ENCODE measurements at regions not wholly inside any gene's neighbourhood (a gene's known extent, or its start where the extent isn't known, plus 50 kb on each side); places are given as distances from the start of the nearest gene placed in this dataset.
"Not testable (repeated sequence)": the region's sequence is repeated elsewhere in the genome, so short reads cannot be mapped to it uniquely, and the experiment has no call there.

DNA sequence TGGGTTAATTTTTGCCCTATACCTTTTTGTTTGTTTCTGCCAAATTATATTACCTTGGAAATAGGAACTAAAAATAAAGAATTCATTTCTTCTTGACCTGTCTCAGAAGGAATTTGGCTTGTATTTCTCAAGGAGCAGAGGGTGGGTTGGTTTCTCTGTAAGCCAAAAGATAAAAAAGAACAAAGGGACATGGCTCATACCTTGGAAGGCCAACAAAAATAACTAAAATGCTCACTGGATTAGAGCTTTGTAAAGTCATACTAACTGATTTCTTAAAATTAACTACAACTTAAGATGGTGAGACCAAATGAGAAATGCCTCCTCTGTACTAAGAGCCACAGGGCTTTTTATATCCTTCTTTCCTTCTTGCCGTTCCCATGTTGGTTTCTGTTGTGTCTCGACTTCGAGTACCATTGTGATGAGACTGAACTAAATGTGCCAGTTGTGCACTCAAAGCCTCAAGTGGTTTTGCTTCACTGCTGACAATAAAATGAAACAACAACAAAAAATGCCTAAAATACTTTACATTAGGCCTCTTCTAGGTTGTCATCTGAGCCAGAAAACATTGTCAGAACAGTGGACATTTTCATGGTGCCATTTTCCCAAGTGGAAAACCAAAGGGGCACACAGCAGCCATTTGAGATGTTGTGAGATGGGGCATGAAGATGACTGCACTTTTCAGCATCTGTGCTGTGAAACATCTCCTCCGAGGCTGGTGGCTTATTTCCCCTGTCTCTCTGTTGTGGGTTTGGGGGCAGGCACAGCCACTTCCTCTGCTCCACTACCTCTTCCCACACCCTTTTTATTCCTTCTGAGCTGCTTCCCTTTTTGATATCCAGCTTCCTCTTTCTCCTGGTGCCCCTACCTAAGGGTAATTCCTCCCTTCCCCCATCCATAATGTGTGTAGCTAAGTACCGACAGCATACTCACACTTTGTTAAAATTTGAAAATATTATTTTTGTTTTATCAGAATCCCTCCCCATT is 51.8 kb upstream of the AGR3 start:
- no peaks in the 10 kb centered on the region for H3K9me3 ChIP-seq (ENCODE audit: control insufficient read depth, low read length, poor library complexity, severe bottlenecking)
- Mint-ChIP-seq H3K27ac (peak overlapping the region; percentile 76), H3K36me3 (ENCODE audit: low read depth) (peaks cover 2% of the 10 kb centered on the region), H3K4me1 (peaks cover 42% of the 10 kb centered on the region), H3K27me3 (no peaks in the 10 kb centered on the region), H3K4me3 (peak overlapping the region; percentile 77)
- DNase-seq: no peak
- ATAC-seq: peak; percentile 50

DNA sequence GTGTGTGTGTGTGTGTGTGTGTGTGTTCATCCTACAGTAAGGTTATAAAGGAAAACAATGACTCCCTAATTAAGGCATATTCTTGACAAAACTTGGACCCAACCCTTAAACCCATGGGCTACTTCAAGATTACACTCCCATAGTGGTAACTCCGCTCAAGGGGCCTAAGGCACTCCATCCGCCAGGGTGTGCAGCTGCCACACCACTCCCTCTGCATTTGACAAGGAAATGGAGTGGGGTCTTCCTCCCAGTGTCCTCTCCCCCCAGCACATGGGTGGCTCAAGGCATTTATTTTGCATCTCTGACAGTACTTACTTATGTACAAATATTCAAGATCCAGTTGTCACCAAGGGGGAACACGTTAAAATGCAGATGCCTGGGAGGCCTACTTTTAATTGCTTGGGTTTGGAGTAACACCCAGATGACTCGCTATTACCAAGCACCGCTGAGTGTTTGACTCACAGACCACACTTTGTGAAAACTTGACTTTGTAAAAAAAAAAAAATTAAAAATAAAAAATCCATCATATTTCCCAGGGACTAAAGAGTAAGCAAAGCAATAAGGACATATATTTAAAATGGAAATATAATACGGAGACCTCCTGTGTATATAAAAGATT is 53.0 kb upstream of the AGR3 start:
- no peaks in the 10 kb centered on the region for H3K27me3 Mint-ChIP-seq
- no peak overlapping the region for H3K4me3 Mint-ChIP-seq
- no peaks in the 10 kb centered on the region for H3K9me3 ChIP-seq (ENCODE audit: control insufficient read depth, low read length, poor library complexity, severe bottlenecking)
- ATAC-seq (no peak), DNase-seq (no peak)
- H3K36me3 Mint-ChIP-seq (ENCODE audit: low read depth): peaks cover 2% of the 10 kb centered on the region
- peaks cover 40% of the 10 kb centered on the region for H3K4me1 Mint-ChIP-seq
- no peak overlapping the region for H3K27ac Mint-ChIP-seq

DNA sequence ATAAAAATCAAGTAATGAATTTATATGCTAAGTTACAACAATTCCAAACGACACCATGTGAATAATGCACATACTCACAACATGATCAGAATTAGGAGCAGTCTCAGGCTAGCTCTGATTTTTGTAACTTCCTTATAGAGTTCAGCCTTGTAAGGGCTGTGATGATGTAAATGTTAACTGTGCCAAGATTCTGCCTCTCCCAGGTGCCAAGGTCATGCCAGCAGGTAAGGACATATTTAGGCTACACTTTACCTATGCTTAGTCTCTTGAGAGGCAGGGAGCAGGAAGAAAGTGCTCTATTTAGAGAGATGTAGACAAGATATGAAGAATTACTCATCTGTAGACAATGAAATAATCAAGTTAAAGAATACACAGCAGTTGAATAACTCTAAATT is 53.6 kb upstream of the AGR3 start:
- H3K36me3 Mint-ChIP-seq (ENCODE audit: low read depth): peaks cover 2% of the 10 kb centered on the region
- DNase-seq (no peak), ATAC-seq (no peak)
- H3K27me3 Mint-ChIP-seq: no peaks in the 10 kb centered on the region
- no peaks in the 10 kb centered on the region for H3K9me3 ChIP-seq (ENCODE audit: control insufficient read depth, low read length, poor library complexity, severe bottlenecking)
- H3K27ac Mint-ChIP-seq: no peak overlapping the region
- no peak overlapping the region for H3K4me3 Mint-ChIP-seq
- peaks cover 41% of the 10 kb centered on the region for H3K4me1 Mint-ChIP-seq

DNA sequence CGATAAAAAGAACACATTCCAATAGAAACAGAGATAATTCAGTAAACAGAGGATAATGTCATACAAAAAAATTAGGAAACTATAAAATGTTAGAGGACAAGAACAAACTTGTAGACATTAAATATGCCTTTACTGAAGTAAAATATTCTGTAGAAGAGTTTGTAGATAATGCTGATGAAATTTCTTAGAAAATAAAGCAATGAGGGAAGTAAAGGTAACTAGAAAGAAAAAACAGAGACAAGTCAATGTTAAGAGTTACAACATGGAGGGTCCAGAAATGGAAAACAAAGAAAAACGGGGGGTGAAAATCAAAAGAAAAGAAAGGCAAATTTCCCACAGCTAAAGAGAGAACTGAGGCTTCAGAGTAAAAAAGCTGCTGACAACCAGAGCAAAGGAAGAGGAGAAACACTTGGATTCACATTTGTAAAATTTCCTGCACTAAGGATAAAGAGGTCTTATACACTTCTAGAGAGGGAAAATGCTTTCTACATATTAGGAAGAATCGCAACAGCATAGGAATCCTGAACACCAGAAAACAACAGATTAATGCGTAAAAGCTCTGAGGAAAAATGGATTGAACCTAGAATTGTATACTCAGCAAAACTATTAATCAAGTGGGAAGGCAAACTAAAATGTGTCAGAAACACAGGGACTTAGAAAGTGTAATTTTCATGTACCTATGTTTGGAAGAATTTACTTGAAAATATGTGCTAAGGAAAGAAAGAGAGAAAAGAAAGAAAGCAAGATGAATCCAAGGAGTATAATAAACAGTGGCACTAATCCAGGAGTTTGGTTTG is 55.0 kb upstream of the AGR3 start:
- Mint-ChIP-seq H3K4me1 (peaks cover 29% of the 10 kb centered on the region), H3K27me3 (no peaks in the 10 kb centered on the region), H3K4me3 (no peak overlapping the region), H3K27ac (no peak overlapping the region), H3K36me3 (ENCODE audit: low read depth) (no peaks in the 10 kb centered on the region)
- H3K9me3 ChIP-seq (ENCODE audit: control insufficient read depth, low read length, poor library complexity, severe bottlenecking): no peaks in the 10 kb centered on the region
- ATAC-seq: no peak
- DNase-seq: no peak

DNA sequence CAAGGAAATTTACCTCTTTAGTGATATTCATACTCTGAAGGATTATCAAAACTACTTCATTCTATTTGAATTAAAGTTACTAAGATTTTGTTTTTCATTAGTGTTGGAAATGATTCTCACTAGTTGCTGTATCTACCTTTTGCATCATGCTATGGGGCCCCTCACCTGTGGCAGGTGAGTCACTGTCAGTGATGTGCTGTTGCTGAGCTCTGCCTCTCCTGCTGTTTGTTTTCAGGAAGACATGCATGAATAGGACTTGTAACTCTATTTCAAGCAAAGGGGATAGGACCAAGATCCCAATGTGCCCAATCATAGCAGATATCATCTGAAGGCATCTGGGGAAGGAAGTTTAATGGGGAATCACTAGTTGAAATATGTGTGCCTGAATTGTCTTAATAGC is 57.4 kb upstream of the AGR3 start:
- ATAC-seq (no peak), DNase-seq (no peak)
- Mint-ChIP-seq H3K27me3 (no peaks in the 10 kb centered on the region), H3K4me1 (peaks cover 17% of the 10 kb centered on the region), H3K4me3 (no peak overlapping the region), H3K27ac (no peak overlapping the region), H3K36me3 (ENCODE audit: low read depth) (no peaks in the 10 kb centered on the region)
- no peaks in the 10 kb centered on the region for H3K9me3 ChIP-seq (ENCODE audit: control insufficient read depth, low read length, poor library complexity, severe bottlenecking)

DNA sequence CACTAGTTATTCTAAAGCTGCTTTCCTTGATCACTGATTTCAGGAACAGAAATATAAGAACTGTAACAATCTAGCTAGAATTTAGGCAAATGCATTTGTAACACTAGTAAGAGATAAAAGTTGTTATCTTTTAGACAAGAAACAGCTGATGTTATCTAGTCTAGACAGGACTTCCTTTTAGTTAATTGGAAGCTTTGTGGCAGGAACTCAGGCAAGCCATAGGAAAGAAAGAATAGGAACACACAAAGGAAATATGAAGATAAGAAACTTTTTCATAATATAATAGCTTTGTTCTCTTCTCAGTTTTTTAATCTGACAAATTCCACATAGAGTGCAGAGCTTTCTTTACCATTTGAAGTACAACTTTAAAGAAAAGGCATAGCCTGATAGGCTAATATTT is 59.0 kb upstream of the AGR3 start:
- Mint-ChIP-seq H3K4me3 (no peak overlapping the region), H3K27ac (no peak overlapping the region), H3K27me3 (no peaks in the 10 kb centered on the region), H3K36me3 (ENCODE audit: low read depth) (no peaks in the 10 kb centered on the region), H3K4me1 (peaks cover 12% of the 10 kb centered on the region)
- ATAC-seq (no peak), DNase-seq (no peak)
- no peaks in the 10 kb centered on the region for H3K9me3 ChIP-seq (ENCODE audit: control insufficient read depth, low read length, poor library complexity, severe bottlenecking)

DNA sequence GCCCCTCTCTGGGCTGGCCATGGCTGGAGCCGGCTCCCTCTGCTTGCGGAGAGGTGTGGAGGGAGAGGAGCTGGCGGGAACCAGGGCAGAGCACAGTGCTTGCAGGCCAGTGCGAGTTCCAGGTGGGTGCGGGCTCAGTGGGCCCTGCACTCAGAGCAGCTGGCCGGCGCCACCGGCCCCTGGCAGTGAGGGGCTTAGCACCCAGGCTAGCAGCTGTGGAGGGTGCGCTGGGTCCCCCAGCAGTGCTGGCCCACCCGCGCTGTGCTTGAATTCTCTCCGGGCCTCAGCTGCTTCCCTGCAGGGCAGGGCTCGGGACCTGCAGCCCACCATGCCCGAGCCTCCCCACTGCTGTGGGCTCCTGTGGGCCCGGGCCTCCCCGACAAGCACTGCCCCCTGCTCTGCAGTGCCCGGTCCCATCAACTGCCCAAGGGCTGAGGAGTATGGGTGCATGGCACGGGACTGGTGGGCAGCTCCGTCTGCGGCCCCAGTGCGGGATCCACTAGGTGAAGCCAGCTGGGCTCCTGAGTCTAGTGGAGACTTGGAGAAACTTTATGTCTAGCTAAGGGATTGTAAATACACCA is 61.2 kb upstream of the AGR3 start:
- no peak for ATAC-seq
- H3K36me3 Mint-ChIP-seq (ENCODE audit: low read depth): no peaks in the 10 kb centered on the region

DNA sequence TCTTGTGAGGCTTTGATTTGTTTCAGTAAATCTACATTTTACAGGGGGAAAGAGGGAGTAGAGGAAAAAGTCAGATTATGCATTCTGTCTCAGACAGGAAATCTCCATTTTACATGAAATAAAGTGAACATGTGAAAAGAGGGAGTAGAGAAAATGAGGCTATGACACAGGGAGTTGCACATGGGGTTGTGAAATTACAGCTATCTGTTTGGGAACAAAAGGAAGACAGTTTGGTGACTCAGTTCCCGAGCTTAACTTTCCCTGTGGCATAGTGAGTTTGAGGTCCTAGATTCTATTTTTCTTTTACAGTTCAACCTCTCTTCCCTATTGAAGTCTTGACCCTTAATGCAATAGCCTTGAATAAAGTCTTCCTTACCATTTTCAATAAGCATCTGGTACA is 63.2 kb upstream of the AGR3 start:
- no peaks in the 10 kb centered on the region for H3K27me3 Mint-ChIP-seq

More for the DNA sequence above, 61.2 kb upstream of the AGR3 start:
- Mint-ChIP-seq H3K4me3 (no peak overlapping the region), H3K4me1 (peaks cover 12% of the 10 kb centered on the region), H3K27ac (no peak overlapping the region), H3K27me3 (no peaks in the 10 kb centered on the region)
- H3K9me3 ChIP-seq (ENCODE audit: control insufficient read depth, low read length, poor library complexity, severe bottlenecking): no peaks in the 10 kb centered on the region
- no peak for DNase-seq

DNA sequence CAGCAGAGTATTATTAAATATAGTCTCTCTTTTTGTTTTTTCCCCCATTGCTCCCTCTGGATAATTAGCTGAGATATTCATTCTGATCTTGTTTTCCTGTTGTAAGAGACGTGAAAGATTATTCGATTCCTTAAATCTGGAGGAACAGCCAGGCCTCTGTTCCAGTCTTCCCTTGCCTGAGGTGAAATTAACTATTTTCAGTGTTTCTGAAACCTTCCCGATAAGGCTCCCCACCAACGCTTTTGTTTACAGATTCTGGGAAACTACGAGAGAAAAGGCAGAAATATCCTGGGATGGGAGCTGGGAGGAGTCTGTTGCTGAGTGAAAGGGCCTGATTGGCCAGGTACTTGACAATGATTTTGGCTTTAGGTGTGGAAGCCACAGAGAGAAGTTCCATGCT is 63.6 kb upstream of the AGR3 start:
- no peak overlapping the region for H3K27ac Mint-ChIP-seq
- H3K4me1 Mint-ChIP-seq: no peaks in the 10 kb centered on the region
- DNase-seq (no peak), ATAC-seq (no peak)
- no peak overlapping the region for H3K4me3 Mint-ChIP-seq
- H3K36me3 Mint-ChIP-seq (ENCODE audit: low read depth): no peaks in the 10 kb centered on the region
- no peaks in the 10 kb centered on the region for H3K9me3 ChIP-seq (ENCODE audit: control insufficient read depth, low read length, poor library complexity, severe bottlenecking)
- no peaks in the 10 kb centered on the region for H3K27me3 Mint-ChIP-seq

More for the DNA sequence above, 63.2 kb upstream of the AGR3 start:
- ATAC-seq (no peak), DNase-seq (no peak)
- Mint-ChIP-seq H3K36me3 (ENCODE audit: low read depth) (no peaks in the 10 kb centered on the region), H3K27ac (no peak overlapping the region), H3K4me3 (no peak overlapping the region), H3K4me1 (peaks cover 4% of the 10 kb centered on the region)
- H3K9me3 ChIP-seq (ENCODE audit: control insufficient read depth, low read length, poor library complexity, severe bottlenecking): no peaks in the 10 kb centered on the region

DNA sequence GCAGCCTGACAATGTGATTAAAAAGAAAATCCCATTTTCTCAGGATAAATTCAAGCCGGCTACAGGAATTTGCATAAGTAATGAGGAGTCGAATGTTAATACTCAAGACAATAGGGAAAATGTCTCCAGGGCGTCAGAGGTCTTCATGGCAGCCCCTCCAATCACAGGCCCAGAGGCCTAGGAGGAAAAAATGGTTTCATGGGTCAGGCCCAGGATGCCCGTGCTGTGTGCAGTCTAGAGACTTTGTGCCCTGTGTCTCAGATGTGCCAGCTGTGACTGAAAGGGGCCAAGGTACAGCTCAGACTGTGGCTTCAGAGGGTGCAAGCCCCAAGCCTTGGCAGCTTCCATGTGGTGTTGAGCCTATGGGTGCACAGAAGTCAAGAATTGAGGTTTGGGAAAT is 66.3 kb upstream of the AGR3 start:
- H3K36me3 Mint-ChIP-seq (ENCODE audit: low read depth); H3K27me3 Mint-ChIP-seq; H3K4me3 Mint-ChIP-seq; H3K27ac Mint-ChIP-seq; H3K4me1 Mint-ChIP-seq; ATAC-seq; DNase-seq; H3K9me3 ChIP-seq (ENCODE audit: control insufficient read depth, low read length, poor library complexity, severe bottlenecking): not testable (repeated sequence)

DNA sequence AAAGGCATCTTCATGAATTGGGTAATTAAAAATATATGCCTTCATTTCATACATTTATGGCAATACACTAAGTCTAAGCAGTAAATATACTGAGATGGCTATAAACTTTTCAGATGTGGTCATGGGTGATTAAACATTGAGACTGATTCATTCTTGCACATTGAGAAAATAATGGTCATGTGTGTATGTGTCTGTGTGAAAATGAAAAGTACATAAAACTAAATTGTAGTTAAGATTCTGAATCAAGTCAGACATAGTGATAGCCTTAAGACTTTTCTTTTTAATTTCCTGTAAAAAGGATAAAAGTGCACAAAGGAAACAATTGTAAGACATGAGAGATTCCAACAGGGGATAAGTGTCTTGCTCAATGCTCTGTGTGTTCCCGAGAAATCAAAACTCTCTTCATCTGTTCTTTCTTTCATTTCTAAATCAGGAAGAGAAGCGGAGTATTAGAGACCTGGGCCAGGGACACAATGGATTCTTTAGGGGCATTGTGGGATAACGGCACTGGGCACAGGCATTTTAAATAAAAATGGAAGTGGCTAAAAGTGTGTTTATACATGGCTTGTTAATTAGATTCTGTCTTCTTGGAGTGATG is 69.8 kb upstream of the AGR3 start:
- DNase-seq (no peak), ATAC-seq (no peak)
- Mint-ChIP-seq H3K27me3 (peaks cover 8% of the 10 kb centered on the region), H3K36me3 (ENCODE audit: low read depth) (no peaks in the 10 kb centered on the region), H3K4me3 (no peak overlapping the region), H3K4me1 (no peaks in the 10 kb centered on the region), H3K27ac (no peak overlapping the region)
- H3K9me3 ChIP-seq (ENCODE audit: control insufficient read depth, low read length, poor library complexity, severe bottlenecking): no peaks in the 10 kb centered on the region

DNA sequence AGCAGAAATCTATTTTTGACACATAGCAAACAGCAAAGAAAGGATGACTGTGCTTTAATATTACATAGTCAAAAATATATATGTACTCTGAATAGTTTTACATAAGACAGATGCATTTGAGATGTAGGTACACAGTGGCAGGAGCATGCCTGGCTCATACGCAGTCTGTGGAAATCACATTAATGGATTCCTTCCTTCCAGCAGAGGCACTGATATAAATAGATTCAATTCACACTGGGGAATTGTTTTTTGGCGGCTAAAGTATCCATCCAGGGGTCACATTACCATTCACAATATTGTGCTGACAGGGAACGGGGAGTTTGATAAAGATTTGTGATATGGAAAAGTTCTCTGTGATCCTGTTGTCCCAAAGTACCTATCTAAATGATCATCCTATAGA is 72.5 kb upstream of the AGR3 start:
- Mint-ChIP-seq H3K4me1 (no peaks in the 10 kb centered on the region), H3K27me3 (peaks cover 8% of the 10 kb centered on the region), H3K27ac (no peak overlapping the region), H3K36me3 (ENCODE audit: low read depth) (no peaks in the 10 kb centered on the region), H3K4me3 (no peak overlapping the region)
- no peak for ATAC-seq
- H3K9me3 ChIP-seq (ENCODE audit: control insufficient read depth, low read length, poor library complexity, severe bottlenecking): no peaks in the 10 kb centered on the region
- no peak for DNase-seq

DNA sequence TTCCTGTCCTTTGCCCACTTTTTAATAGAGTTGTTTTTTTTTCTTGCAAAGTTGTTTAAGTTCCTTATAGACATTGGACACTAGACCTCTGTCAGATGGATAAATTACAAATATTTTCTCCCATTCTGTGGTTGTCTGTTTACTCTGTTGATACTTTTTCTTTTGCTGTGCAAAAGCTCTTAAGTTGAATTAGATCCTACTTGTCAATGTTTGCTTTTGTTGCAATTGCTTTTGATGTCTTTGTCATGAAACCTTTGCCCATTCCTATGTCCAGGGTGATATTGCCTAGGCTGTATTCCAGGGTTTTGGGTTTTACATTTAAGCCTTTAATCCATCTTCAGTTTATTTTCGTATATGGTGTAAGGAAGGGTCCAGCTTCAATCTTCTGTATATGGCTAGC is 76.9 kb upstream of the AGR3 start:
- Mint-ChIP-seq H3K4me1 (no peaks in the 10 kb centered on the region), H3K4me3 (no peak overlapping the region), H3K36me3 (ENCODE audit: low read depth) (no peaks in the 10 kb centered on the region), H3K27me3 (peaks cover 4% of the 10 kb centered on the region), H3K27ac (no peak overlapping the region)
- no peak for DNase-seq
- no peak for ATAC-seq
- no peaks in the 10 kb centered on the region for H3K9me3 ChIP-seq (ENCODE audit: control insufficient read depth, low read length, poor library complexity, severe bottlenecking)
